HCT116 (cell line): ENCODE measurements at regions not wholly inside any gene's neighbourhood (a gene's known extent, or its start where the extent isn't known, plus 50 kb on each side); places are given as distances from the start of the nearest gene placed in this dataset.

ENCODE experiments used
- ATAC-seq: fragments of 200-7000 bp; cut with Tn5 transposase; 2 replicates; pipeline ENCODE4 v1.9.1; 2020; ENCODE audit warnings: mild to moderate bottlenecking, moderate library complexity
- BruUV-seq: library from RNA; stranded (reverse); fragments of 400-500 nt; replicated peaks from 2 replicates; lab custom pipeline; 2021; lab: Mats Ljungman, UMichigan
- CTCF ChIA-PET: fragments of 300-600 bp; sonication (Branson Sonifier 250); formaldehyde crosslinking; loops from one replicate; lab custom pipeline; 2021; ENCODE audit warnings: antibody characterized with exemption; lab: Charles Lee
- POLR2A ChIA-PET: fragments of 300-600, 350-600 bp; sonication (Branson Sonifier 250); formaldehyde crosslinking; loops from one replicate; lab custom pipeline; 2021; ENCODE audit warnings: antibody characterized with exemption; lab: Charles Lee
- RAD21 ChIA-PET, 2 experiments: fragments of 300-600 bp; sonication (Branson Sonifier 250); formaldehyde crosslinking; loops; one replicate each; lab custom pipeline; 2023; ENCODE audit warnings: low total read pairs in 2 of 2; ENCODE audit not compliant: uncharacterized antibody in 2 of 2, unreplicated experiment in 2 of 2, low non-redundant PET in 1 of 2; lab: Charles Lee
- DNase-seq: peaks from one replicate; pipeline ENCODE4 v3.0.0-alpha.2; 2010; ENCODE audit warnings: low read depth, low spot score
- H2AFZ ChIP-seq: fragments of 200-600 bp; shearing (Covaris generic), sonication (generic); 2 replicates; pipeline ENCODE4 v1.6.1; 2017; ENCODE audit warnings: low read depth, mixed run types, mixed read lengths, antibody characterized with exemption, low read length; ENCODE audit not compliant: poor library complexity, severe bottlenecking
- H3K27ac ChIP-seq: 2 replicates; pipeline ENCODE4 v1.5.1; 2012; ENCODE audit warnings: low read depth, low read length
- H3K27me3 ChIP-seq: fragments of 200-600 bp; sonication (generic); 2 replicates; pipeline ENCODE4 v1.6.1; 2016; ENCODE audit warnings: mixed run types, low read length, mixed read lengths; ENCODE audit not compliant: insufficient read depth
- H3K36me3 ChIP-seq, 2 experiments: fragments of 200-500 bp in 1 of 2; fragments of 200-600 bp in 1 of 2; sonication (Bioruptor generic) in 1 of 2; sonication (generic) in 1 of 2; 2 replicates each; pipeline versions ENCODE4 v1.5.1 to v1.6.1; 2014 to 2016; ENCODE audit warnings: low read length in 2 of 2, inconsistent platforms in 1 of 2, mixed read lengths in 1 of 2, mixed run types in 1 of 2; ENCODE audit not compliant: insufficient read depth in 2 of 2, control insufficient read depth in 1 of 2
- H3K4me1 ChIP-seq, 2 experiments: fragments of 200-600 bp in 1 of 2; sonication (generic) in 1 of 2; 2 replicates each; pipeline versions ENCODE4 v1.5.1 to v1.6.1; 2012 to 2017; ENCODE audit warnings: low read length in 2 of 2, inconsistent platforms in 1 of 2, mild to moderate bottlenecking in 1 of 2, mixed read lengths in 1 of 2, mixed run types in 1 of 2, moderate library complexity in 1 of 2; ENCODE audit not compliant: insufficient read depth in 2 of 2, control insufficient read depth in 1 of 2
- H3K4me2 ChIP-seq: fragments of 200-600 bp; sonication (generic); 2 replicates; pipeline ENCODE4 v1.6.1; 2017; ENCODE audit warnings: mixed run types, low read length, mixed read lengths
- H3K4me3 ChIP-seq, 2 experiments: fragments of 200-600 bp in 1 of 2; sonication (generic) in 1 of 2; replicated peaks in 1 of 2; 2 replicates each; pipeline ENCODE4 v1.5.1; 2011 to 2016; ENCODE audit warnings: low read length in 2 of 2, control low read depth in 1 of 2, low read depth in 1 of 2, mild to moderate bottlenecking in 1 of 2, mixed read lengths in 1 of 2, mixed run types in 1 of 2
- H3K79me2 ChIP-seq: fragments of 200-600 bp; sonication (generic); 2 replicates; pipeline ENCODE4 v1.6.1; 2017; ENCODE audit warnings: mild to moderate bottlenecking, mixed run types, low read length, moderate library complexity, mixed read lengths; ENCODE audit not compliant: insufficient read depth
- H3K9ac ChIP-seq: fragments of 200-600 bp; sonication (generic); 2 replicates; pipeline ENCODE4 v1.6.1; 2016; ENCODE audit warnings: low read length, mixed read lengths
- H3K9me2 ChIP-seq: fragments of 200-600 bp; sonication (generic), shearing (Covaris generic); 2 replicates; pipeline ENCODE4 v1.6.1; 2017; ENCODE audit warnings: mixed run types, mild to moderate bottlenecking, moderate library complexity; ENCODE audit not compliant: insufficient read depth
- H3K9me3 ChIP-seq, 2 experiments: fragments of 200-500 bp in 1 of 2; fragments of 200-600 bp in 1 of 2; sonication (Bioruptor generic) in 1 of 2; sonication (generic) in 1 of 2; 2 replicates each; pipeline ENCODE4 v1.6.1; 2014 to 2017; ENCODE audit warnings: low read length in 2 of 2, mixed read lengths in 2 of 2, inconsistent platforms in 1 of 2, low read depth in 1 of 2, mild to moderate bottlenecking in 1 of 2, mixed run types in 1 of 2, moderate library complexity in 1 of 2; ENCODE audit not compliant: control insufficient read depth in 1 of 2, insufficient read depth in 1 of 2
- H4K20me1 ChIP-seq: fragments of 200-600 bp; sonication (generic), shearing (Covaris generic); 2 replicates; pipeline ENCODE4 v1.6.1; 2017; ENCODE audit warnings: mixed run types, mild to moderate bottlenecking, moderate library complexity; ENCODE audit not compliant: insufficient read depth
- CTCF ChIP-seq, 3 experiments: fragments of 200-600 bp in 1 of 3; sonication (generic) in 1 of 3; IDR thresholded peaks in 2 of 3; conservative IDR thresholded peaks in 1 of 3; 2 replicates each; pipeline ENCODE4 v1.5.1; 2012 to 2017; ENCODE audit warnings: low read depth in 2 of 3, low read length in 2 of 3, antibody characterized with exemption in 1 of 3, borderline replicate concordance in 1 of 3, control low read depth in 1 of 3, mild to moderate bottlenecking in 1 of 3, mixed read lengths in 1 of 3, mixed run types in 1 of 3, moderate library complexity in 1 of 3; ENCODE audit not compliant: insufficient read depth in 1 of 3
- EZH2phosphoT487 ChIP-seq: fragments of 200-600 bp; IDR thresholded peaks from 2 replicates; pipeline ENCODE4 v1.6.1; 2018; ENCODE audit warnings: antibody characterized with exemption, borderline replicate concordance
- JUND ChIP-seq: IDR thresholded peaks from 2 replicates; pipeline ENCODE4 v1.6.1; 2012
- MAX ChIP-seq: IDR thresholded peaks from 2 replicates; pipeline ENCODE4 v1.6.1; 2012
- POLR2AphosphoS5 ChIP-seq: IDR thresholded peaks from 2 replicates; pipeline ENCODE4 v1.6.1; 2011; ENCODE audit warnings: mild to moderate bottlenecking, low read depth, low read length, moderate library complexity
- RAD21 ChIP-seq: IDR thresholded peaks from 2 replicates; pipeline ENCODE4 v1.6.1; 2012; ENCODE audit warnings: low read depth, mild to moderate bottlenecking
- SIN3A ChIP-seq: IDR thresholded peaks from 2 replicates; pipeline ENCODE4 v1.6.1; 2012; ENCODE audit warnings: low read depth
- SP1 ChIP-seq: IDR thresholded peaks from 2 replicates; pipeline ENCODE4 v1.6.1; 2012; ENCODE audit warnings: low read depth
- ZNF274 ChIP-seq: fragments of 200-500 bp; sonication (Bioruptor generic); IDR thresholded peaks from 2 replicates; pipeline ENCODE4 v1.6.1; 2014; ENCODE audit warnings: mild to moderate bottlenecking, low read depth, low read length, inconsistent platforms
- intact Hi-C: fragments of 100-400 bp; cut with micrococcal nuclease; formaldehyde crosslinking; loops from 2 replicates; pipeline ENCODE4 v1.10.0; 2022

- Histone ChIP-seq H3K27ac (no peak overlapping the region), H3K27me3 (no peaks in the 10 kb centered on the region), H2AFZ (no peak overlapping the region), H3K4me1 (no peaks in the 10 kb centered on the region), H3K36me3 (no peaks in the 10 kb centered on the region), H3K9me2 (no peaks in the 10 kb centered on the region), H4K20me1 (no peaks in the 10 kb centered on the region), H3K79me2 (no peaks in the 10 kb centered on the region), H3K4me3 (no peak overlapping the region), H3K9ac (no peak overlapping the region), H3K4me2 (no peak overlapping the region), H3K9me3 (no peaks in the 10 kb centered on the region)
- ATAC-seq (peak; percentile 57), DNase-seq (peak; percentile 12)
- no TSS peak for BruUV-seq
- ChIA-PET CTCF (no interaction called here), RAD21 (no interaction called here), POLR2A (no interaction called here)
- TF ChIP-seq SP1 (no peak), JUND (peak; percentile 13; the same call in 1 of the 2 replicates), EZH2phosphoT487 (no peak), ZNF274 (no peak), POLR2AphosphoS5 (no peak), SIN3A (no peak), RAD21 (no peak), MAX (no peak), CTCF (IDR thresholded peaks at IDR 0.05 in 2 of 3, conservative IDR thresholded peaks at IDR 0.05 in 1 of 3; ENCODE audit: borderline replicate concordance in 1 of 3, insufficient read depth in 1 of 3, low read depth in 2 of 3, low read length in 2 of 3) (no peak)
- intact Hi-C loops, result no loop called here
These were observed 139.0 kb downstream of the DSC3 start for GRCh38 chr18:30903566-30903965.
